Stimulated activated CD8-positive, alpha-beta memory T cell treated with anti-CD3 and anti-CD28 coated beads, Interleukin-15, amount 100 ng/mL, for 24 hours (primary cell): ENCODE measurements at regions not wholly inside any gene's neighbourhood (a gene's known extent, or its start where the extent isn't known, plus 50 kb on each side); places are given as distances from the start of the nearest gene placed in this dataset.

Experiments used
- DNase-seq: peaks from one replicate; pipeline ENCODE4 v3.0.0-alpha.2; 2020; ENCODE audit warnings: low read depth

DNA sequence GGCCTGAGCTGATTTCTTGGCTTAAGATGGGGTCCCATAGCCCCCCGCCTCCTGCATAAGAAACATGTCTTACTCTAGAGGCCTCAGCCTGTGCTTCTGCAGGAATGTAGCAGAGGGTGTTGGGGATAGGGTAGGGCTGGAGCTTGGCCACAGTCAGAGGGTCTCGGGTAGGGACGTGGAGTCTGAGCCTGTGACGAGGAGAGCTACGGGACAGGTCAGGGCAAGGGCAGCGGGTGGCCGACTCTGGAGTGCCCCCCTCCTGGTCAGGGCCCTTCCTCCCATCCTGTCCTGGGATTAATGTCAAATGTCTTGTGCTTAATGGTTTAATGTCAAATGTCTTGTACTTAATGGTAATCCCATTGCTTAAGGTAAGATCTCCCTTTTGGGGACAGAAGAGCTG is 130.4 kb downstream of the GLI2 start:
- DNase-seq: no peak

DNA sequence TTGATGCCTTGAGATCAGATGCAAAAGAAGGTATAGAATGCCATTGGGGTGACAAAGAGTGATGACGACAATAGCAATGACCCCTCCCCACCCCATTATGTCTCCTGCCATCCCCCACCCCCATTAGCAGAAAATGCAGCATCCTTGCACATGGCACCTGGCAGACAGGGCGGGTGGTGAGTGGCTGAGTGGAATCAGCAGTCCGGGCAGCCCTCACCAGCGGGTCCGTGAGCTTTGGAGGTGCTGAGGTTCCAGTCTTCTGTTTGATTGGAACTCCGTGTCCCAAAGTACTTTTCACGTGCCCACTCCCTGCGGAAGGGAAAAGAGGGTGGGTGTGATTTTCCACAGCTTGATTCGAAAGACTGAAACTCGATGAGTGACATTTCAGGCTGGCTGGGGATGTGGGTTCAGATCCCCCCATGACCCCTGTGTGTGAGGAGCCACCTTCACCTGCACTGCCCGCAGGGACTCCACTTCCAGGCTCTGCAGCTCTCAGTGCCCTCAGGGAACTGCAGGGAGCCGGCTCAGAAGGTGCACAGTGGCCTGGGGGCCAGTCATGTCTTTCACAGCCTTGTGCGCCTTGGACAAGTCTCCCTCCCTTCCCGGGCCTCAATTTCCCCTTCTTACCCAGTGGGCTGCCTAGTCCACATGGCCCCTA is 130.9 kb downstream of the GLI2 start:
- no peak for DNase-seq

GRCh38 chr2:120867290-120868241 is 131.9 kb downstream of the GLI2 start:
- no peak for DNase-seq

DNA sequence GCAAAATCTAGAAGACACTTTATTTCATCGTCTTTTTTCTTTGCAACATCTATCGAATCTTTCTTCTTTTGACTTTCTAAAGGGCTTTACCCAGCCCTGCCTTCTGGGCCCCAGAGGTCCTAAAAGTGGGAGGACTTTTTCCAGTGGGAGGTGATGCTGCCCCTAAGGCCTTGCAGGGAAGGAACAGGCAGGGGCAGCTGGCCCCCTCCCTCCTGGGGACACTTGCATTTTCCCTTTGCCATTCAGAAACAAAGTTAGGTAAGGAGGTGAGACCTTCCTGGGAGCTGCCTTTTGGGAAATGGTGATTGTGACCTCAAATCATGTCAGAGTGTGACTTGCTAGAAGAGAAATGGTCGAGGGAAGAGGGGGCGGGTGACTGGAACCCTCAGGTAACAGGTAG is 132.7 kb downstream of the GLI2 start:
- no peak for DNase-seq

GRCh38 chr2:120869036-120869729 is 133.5 kb downstream of the GLI2 start:
- DNase-seq: no peak

GRCh38 chr2:120869730-120870466 is 134.2 kb downstream of the GLI2 start:
- DNase-seq: no peak

GRCh38 chr2:120870467-120870788 is 134.8 kb downstream of the GLI2 start:
- no peak for DNase-seq

DNA sequence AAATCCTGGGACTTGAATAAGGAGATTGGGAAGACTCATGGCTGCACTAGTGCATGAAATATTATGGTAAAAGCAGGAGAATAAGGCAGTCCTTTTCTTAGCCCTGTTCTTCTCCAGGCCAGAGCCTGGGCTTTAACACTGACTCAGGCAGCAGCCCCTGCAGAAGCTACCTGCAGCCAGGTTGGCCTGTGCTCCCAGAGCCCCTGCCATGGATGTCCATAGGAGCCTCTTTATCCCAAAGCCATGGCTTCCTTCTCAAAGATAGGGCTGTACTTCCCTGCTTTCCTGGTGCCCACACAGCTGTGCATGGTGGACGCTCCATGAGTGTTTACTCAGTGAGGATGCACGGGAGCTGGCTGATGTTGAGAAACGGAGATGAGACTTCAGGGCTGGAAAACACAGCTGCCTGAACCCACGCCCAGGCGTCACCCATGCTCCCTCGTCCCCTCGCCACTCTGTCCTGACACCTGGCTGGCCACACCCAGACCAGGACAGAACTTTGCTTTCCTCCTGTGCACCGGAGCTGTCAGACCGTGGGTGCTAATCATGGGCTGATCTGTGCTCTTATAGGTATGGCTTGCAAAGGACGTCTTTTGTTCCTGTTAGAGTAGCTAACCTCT is 135.5 kb downstream of the GLI2 start:
- no peak for DNase-seq

GRCh38 chr2:120871881-120872620 is 136.4 kb downstream of the GLI2 start:
- no peak for DNase-seq

DNA sequence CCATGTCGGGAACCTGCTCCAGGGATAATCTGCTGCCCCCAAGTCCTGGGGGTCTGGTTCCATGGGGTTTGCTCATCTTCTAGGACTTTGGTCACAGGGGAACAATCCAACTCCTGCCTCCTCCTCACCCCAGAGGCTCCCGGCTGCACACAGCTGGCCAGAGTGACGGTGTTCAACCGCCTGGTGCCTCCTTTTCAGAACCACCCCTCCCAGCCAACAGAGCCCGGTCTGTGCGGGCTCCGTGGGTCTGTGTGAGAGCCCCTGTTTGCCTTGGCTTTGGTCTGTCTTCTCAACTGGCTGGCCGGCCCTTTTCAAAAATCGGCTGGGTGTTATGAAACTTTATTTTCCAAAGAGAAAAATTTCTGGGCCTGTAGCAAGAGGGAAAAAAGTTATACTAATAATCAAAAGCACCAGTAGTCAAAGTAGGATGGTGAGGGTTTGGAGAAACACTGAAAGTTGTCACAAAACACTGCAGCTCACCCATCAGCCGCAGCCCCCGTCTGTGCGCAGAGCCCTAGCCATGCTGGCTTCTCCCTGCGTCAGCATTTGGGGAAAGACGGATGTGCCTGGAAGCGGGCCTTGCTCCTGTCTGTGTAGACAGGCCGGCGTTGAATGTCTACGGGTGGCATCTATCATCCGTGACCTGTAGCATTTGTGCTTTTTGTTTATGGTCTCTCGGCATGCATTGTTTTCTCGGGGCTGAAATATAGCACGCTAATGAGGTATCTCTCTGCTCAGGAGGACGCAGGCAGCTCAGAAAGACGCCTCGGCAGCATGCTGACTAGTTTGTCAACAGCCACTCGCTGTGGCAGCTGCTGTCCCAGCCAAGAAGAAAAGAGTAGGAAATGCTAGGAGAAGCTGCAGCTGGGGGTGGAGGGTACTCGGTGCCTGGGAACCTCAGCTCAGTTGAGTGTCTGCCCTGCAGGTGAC is 138.6 kb downstream of the GLI2 start:
- DNase-seq: no peak

GRCh38 chr2:120874888-120875275 is 139.2 kb downstream of the GLI2 start:
- DNase-seq: no peak

DNA sequence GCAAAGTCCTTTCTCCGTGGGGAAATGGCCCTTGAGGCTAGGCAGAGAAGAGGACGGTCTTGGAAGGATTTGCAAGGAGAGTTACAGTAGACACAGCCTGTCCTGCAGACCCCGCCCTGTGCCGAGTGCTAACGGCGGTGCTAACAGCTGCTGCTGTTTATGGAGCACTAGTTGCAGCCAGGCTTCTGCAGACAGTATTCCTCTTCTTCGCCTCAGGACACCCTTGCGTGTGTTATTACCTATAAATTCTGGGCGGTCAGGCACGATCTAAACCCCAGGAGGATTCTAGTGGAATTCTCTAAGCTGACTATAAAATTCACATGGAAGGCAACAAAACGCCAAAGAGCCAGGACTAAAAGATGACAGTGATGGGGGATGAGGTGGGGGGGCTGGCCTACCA is 139.8 kb downstream of the GLI2 start:
- DNase-seq: no peak

DNA sequence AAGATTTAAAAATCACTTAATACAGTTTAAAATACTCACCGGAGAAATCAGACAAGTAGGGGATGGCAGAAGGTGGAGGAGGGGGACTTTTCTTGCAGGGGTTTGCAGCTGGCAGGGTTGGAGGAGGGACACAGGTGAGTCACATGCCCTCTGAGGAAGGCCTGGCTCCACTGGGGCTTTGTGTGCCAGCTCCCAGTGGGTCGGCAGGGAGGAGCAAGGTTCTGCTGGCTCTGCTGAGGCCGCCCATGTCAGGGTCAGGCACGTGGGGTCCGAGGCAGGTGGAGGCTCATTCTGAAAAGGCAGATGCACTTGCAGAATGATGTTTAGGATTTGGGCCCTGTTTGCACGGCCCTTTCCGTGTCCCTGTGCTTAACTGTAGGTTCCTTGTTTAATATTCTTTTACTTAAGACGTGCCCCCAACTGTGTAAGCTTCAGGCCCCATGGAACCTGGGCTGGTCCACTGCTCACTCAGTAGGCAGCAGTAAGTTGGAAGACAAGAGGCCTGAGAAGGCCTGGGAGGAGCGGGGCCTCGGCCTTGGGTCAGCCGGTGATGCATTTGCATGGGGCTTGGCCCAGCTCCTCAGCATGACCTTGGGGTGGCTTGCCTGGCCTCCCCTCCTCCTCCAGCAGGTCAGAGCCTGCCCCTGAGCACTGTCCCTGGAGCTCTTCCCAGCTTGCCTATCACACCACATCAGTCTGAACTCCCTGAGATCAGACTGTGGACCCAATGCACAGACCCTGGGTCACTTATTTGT is 141.0 kb downstream of the GLI2 start:
- DNase-seq: no peak

DNA sequence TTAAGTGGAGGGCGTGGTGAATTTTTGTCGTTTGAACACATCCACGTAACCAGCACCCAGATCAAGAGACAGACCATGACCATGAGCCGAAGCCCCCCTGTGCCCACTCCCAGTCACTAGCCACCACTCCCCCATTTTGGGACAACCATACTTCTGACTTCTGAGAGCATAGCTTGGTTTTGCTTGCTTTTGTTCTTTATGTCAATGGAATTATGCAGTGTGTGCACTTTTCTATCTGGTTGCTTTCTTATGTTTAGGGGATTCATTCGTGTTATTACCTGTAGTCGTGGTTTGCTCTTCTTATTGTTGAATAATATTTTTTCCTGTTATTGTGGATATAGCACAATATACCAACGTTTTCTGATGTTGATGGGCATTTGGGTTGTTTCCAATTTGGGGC is 141.7 kb downstream of the GLI2 start:
- no peak for DNase-seq

DNA sequence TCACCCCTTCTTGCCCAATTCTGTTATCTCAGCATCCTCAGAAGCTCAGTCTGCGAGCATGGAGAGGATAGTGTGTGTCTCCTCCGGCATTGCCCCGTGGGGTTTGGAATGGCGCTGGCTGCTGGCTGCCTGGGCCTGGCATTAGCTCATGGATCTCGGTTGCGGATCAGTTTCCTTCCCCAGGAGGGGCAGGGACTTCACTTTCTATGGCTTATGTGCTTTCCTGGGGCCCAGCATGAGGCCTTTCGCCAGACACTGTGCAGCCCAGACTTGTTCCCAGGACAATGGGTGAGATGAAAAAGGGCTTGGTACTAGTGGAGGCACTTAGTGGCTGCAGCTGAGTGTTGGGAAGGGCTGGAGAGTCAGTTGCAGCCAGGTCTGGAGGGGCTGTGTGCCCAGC is 143.3 kb downstream of the GLI2 start:
- DNase-seq: no peak

DNA sequence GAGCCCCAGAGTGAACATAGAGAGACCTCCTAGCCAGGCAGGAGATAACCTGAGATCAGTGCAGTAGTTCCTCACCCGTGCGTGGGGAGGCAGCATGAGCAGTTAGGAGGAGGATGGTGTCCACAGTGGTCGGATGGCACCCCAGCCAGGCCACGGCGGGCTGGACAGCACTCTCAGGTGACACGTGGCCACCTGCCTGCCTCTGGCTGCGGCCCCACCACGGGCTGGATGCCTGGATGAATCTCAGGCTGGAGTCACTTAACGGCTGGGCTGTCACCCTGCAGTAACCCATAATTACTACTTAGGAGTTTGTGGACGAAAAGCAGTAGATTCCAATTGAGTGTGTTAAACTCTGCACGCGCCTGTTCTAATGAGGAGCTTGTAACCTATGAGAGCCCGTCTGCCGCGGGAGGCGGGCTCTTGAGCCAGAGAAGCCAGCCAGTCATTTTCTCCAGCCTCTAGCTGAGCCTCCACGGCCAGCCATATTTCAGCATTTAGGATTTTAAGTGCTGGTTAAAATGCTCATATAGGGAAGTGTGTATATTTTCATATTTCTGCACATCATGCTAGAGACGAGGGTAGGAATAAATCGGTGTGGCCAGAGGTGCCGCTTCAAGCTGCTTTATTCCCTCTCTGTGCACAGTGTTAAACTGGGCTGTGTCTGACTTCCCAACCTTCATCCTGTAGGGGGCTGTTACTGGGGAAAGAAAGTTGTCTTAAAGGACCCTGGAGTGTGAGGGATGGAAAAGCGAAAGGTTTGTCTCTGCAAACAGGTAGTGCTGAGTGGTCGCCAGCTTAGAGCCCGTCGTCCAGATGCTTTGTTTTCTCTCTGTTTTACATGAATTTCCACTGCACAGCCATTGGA is 144.0 kb downstream of the GLI2 start:
- no peak for DNase-seq

DNA sequence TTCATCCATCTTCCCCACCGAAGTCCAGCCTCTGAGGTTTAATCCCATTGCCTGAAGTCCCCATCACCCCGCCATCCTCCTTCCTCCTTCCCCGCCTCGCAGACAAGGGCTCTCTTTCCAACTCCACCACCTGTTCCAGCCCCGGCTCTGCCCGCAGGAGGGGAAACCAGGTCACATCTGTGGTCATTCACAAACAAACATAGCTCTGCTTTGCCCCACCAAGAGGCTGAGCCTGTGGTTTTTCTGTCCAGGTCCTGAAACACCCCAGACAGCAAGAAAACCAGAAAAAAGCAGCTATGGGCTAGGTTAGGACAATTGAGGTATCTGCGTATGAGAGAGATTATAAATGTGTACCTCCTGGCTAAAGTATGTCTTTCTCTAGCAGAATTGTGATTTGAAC is 144.7 kb downstream of the GLI2 start:
- no peak for DNase-seq
